ENCODE measurements at regions not wholly inside any gene's neighbourhood (a gene's known extent, or its start where the extent isn't known, plus 50 kb on each side); places are given as distances from the start of the nearest gene placed in this dataset.

GRCh38 chr10:91683975-91684374 is 51.1 kb upstream of the PPP1R3C start:
- no peak for TF ChIP-seq CTCF (IDR thresholded peaks at IDR 0.05 in 4 of 5, conservative IDR thresholded peaks at IDR 0.05 in 1 of 5)
- no peak for TF ChIP-seq POLR2A (IDR thresholded peaks at IDR 0.05)
